Ishikawa (cell line): ENCODE measurements at regions not wholly inside any gene's neighbourhood (a gene's known extent, or its start where the extent isn't known, plus 50 kb on each side); places are given as distances from the start of the nearest gene placed in this dataset.

Source experiments
- CREB1 ChIP-seq: IDR thresholded peaks from 2 replicates; pipeline ENCODE4 v1.6.1; 2012; ENCODE audit warnings: low read depth
- EGR1 ChIP-seq: IDR thresholded peaks from 2 replicates; pipeline ENCODE4 v1.6.1; 2012
- EP300 ChIP-seq: IDR thresholded peaks from 2 replicates; pipeline ENCODE4 v1.6.1; 2012; ENCODE audit warnings: borderline replicate concordance
- MAX ChIP-seq: IDR thresholded peaks from 2 replicates; pipeline ENCODE4 v1.6.1; 2012
- NFIC ChIP-seq: IDR thresholded peaks from 2 replicates; pipeline ENCODE4 v1.6.1; 2012
- RAD21 ChIP-seq: IDR thresholded peaks from 2 replicates; pipeline ENCODE4 v1.6.1; 2012; ENCODE audit warnings: low read depth
- REST ChIP-seq: IDR thresholded peaks from 2 replicates; pipeline ENCODE4 v1.6.1; 2012; ENCODE audit warnings: low read depth, mild to moderate bottlenecking
- TAF1 ChIP-seq: IDR thresholded peaks from 2 replicates; pipeline ENCODE4 v1.6.1; 2012; ENCODE audit warnings: low read depth, mild to moderate bottlenecking
- TCF12 ChIP-seq: IDR thresholded peaks from 2 replicates; pipeline ENCODE4 v1.6.1; 2012; ENCODE audit warnings: low read depth
- TEAD4 ChIP-seq: IDR thresholded peaks from 2 replicates; pipeline ENCODE4 v1.6.1; 2012
- USF1 ChIP-seq: IDR thresholded peaks from 2 replicates; pipeline ENCODE4 v1.6.1; 2012
- YY1 ChIP-seq: IDR thresholded peaks from 2 replicates; pipeline ENCODE4 v1.6.1; 2012; ENCODE audit warnings: low read depth
- ZBTB7A ChIP-seq: IDR thresholded peaks from 2 replicates; pipeline ENCODE4 v1.6.1; 2012; ENCODE audit warnings: low read depth

GRCh38 chr11:119980431-119980830 is 157.5 kb downstream of the TRIM29 start:
- TF ChIP-seq CREB1 (no peak), USF1 (no peak), TAF1 (no peak), TCF12 (no peak), MAX (no peak), ZBTB7A (no peak), NFIC (no peak), TEAD4 (no peak), EP300 (no peak), YY1 (no peak), EGR1 (no peak), REST (no peak), RAD21 (no peak)
